Stimulated activated CD4-positive, alpha-beta T cell treated with anti-CD3 and anti-CD28 coated beads, Interleukin-2, amount 100 ng/mL, for 48 hours (primary cell): ENCODE measurements at regions not wholly inside any gene's neighbourhood (a gene's known extent, or its start where the extent isn't known, plus 50 kb on each side); places are given as distances from the start of the nearest gene placed in this dataset.
"Not testable (repeated sequence)": the region's sequence is repeated elsewhere in the genome, so short reads cannot be mapped to it uniquely, and the experiment has no call there.

Experiments used
- DNase-seq, 2 donors: peaks; one replicate each; pipeline ENCODE4 v3.0.0-alpha.2; 2020

GRCh38 chr9:81103597-81104471 lies 585.5 kb downstream of the TLE1 start:
- no peak for DNase-seq

GRCh38 chr9:81097131-81097847 lies 592.1 kb downstream of the TLE1 start:
- DNase-seq, result no peak

GRCh38 chr9:81096625-81097024 lies 592.7 kb downstream of the TLE1 start:
- DNase-seq, result no peak

GRCh38 chr9:81092057-81092456 lies 597.3 kb downstream of the TLE1 start:
- DNase-seq, result no peak

GRCh38 chr9:81088341-81088740 lies 601.0 kb downstream of the TLE1 start:
- DNase-seq, result no peak

- no peak for DNase-seq
Measured at GRCh38 chr9:81086416-81086815, 602.9 kb downstream of the TLE1 start.

GRCh38 chr9:81083854-81084512 lies 605.4 kb downstream of the TLE1 start:
- DNase-seq, result no peak

GRCh38 chr9:81083067-81083466 lies 606.3 kb downstream of the TLE1 start:
- DNase-seq, result no peak

- no peak for DNase-seq
Measured at GRCh38 chr9:81082221-81082620, 607.1 kb downstream of the TLE1 start.

GRCh38 chr9:81080900-81081299 lies 608.4 kb downstream of the TLE1 start:
- no peak for DNase-seq

GRCh38 chr9:81080185-81080584 lies 609.2 kb downstream of the TLE1 start:
- DNase-seq, result no peak

GRCh38 chr9:81079055-81079454 lies 610.3 kb downstream of the TLE1 start:
- no peak for DNase-seq

- DNase-seq, result no peak
Measured at GRCh38 chr9:81078555-81078954, 610.8 kb downstream of the TLE1 start.

GRCh38 chr9:81077572-81077971 lies 611.8 kb downstream of the TLE1 start:
- no peak for DNase-seq

- DNase-seq, result no peak
Measured at GRCh38 chr9:81076131-81076530, 613.2 kb downstream of the TLE1 start.

- no peak for DNase-seq
Measured at GRCh38 chr9:81074221-81074620, 615.1 kb downstream of the TLE1 start.

- no peak for DNase-seq
Measured at GRCh38 chr9:81073821-81074220, 615.5 kb downstream of the TLE1 start.

- no peak for DNase-seq
Measured at GRCh38 chr9:81072758-81073157, 616.6 kb downstream of the TLE1 start.

- DNase-seq, result no peak
Measured at GRCh38 chr9:81071108-81071507, 618.2 kb downstream of the TLE1 start.

GRCh38 chr9:81070689-81071088 lies 618.7 kb downstream of the TLE1 start:
- DNase-seq, result no peak

GRCh38 chr9:81069923-81070322 lies 619.4 kb downstream of the TLE1 start:
- DNase-seq, result no peak

- no peak for DNase-seq
Measured at GRCh38 chr9:81069038-81069795, 620.1 kb downstream of the TLE1 start.

- not testable (repeated sequence) for DNase-seq
Measured at GRCh38 chr9:81062995-81063394, 626.4 kb downstream of the TLE1 start.
